ENCODE measurements at regions not wholly inside any gene's neighbourhood (a gene's known extent, or its start where the extent isn't known, plus 50 kb on each side); places are given as distances from the start of the nearest gene placed in this dataset.

DNA sequence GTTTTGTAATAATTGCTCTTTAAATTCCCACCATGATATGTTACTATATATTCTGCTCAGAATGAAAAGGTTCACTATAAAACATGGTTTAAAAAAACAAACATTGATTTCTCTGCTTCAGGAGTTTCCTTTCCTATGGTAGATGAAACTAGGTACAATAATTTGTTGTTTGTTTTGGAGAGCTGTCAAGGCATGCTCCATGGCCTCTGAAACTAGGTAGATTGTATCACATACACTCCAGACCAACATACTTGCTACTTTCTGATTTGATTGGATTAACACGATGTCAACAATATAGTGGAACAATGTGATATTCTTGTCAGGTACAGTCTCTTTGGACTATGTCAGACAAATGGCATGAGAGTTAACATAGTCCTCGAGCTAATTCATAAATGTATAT, 452.7 kb upstream of the CDH9 start:
- Histone ChIP-seq H3K4me3 (no peak overlapping the region), H3K4me1 (replicated peaks in 1 of 2) (no peaks in the 10 kb centered on the region), H3K27ac (no peak overlapping the region)
- 0 to 100% (median 78%) methylated on average over 1 to 2 of the region's 2 CpGs; no CpG with 5 or more reads in 1 of the 10 experiments for WGBS, 10 experiments
- ATAC-seq (replicated peaks in 6 of 8), result peak in 2 of 8 experiments; percentile 9 to 38
- in situ Hi-C loops (cut with MboI; ENCODE audit: low pct_unique_long_range_greater_than_20kb in 2 of 9, low sequenced_read_pairs in 9 of 9, unreplicated experiment in 9 of 9), result no loop called here

DNA sequence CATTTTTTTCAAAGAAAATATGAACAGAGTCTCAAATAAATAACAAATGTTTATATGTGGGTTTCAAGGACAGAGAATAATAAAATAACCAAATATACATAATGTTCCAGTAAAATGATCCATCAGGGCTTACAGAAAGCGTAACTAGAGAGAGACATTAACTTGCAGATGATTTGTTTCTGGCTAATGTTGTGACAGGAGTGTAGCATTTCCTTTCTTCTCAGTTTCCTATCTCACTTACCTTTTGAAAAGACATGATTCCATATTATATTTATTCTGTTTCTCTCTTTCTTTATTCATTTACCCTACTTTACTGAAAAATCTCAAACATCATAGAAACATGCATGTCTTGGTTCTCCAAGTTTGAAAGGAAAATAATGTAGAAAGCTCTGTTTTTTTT, 451.3 kb upstream of the CDH9 start:
- WGBS, 10 experiments, result 42 to 100% (median 95%) methylated on average over 1 of the region's 1 CpG; no CpG with 5 or more reads in 2 of the 10 experiments
- in situ Hi-C loops (cut with MboI; ENCODE audit: low pct_unique_long_range_greater_than_20kb in 2 of 9, low sequenced_read_pairs in 9 of 9, unreplicated experiment in 9 of 9), result no loop called here
- ATAC-seq (replicated peaks in 6 of 8), result no peak
- no peak overlapping the region for H3K27ac ChIP-seq
- no peaks in the 10 kb centered on the region for H3K4me1 ChIP-seq (replicated peaks in 1 of 2)
- H3K4me3 ChIP-seq, result no peak overlapping the region

DNA sequence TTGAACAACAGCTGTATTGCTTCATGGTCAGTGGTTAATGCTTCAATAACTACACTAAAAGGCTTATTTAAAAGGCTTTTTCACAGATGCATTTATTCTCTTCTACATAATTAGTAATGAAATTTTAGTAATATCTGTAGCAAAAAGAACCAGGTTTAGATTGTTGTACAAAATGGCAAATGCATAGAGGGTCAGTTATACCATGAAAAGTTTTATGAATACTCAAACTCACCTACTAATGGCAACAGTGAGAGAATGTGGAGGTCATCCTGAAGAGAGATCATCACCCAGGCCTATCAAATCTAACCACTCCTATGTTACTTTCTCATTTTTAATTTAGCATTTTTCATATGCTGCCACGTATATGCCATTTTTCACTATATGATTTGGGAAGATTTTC, 444.3 kb upstream of the CDH9 start:
- Histone ChIP-seq H3K27ac (no peak overlapping the region), H3K4me1 (replicated peaks in 1 of 2) (no peaks in the 10 kb centered on the region), H3K4me3 (no peak overlapping the region)
- no peak for ATAC-seq (replicated peaks in 6 of 8)
- in situ Hi-C loops (cut with MboI; ENCODE audit: low pct_unique_long_range_greater_than_20kb in 2 of 9, low sequenced_read_pairs in 9 of 9, unreplicated experiment in 9 of 9), result no loop called here
- 0 to 67% (median 50%) methylated on average over 1 of the region's 1 CpG; no CpG with 5 or more reads in 1 of the 10 experiments for WGBS, 10 experiments

DNA sequence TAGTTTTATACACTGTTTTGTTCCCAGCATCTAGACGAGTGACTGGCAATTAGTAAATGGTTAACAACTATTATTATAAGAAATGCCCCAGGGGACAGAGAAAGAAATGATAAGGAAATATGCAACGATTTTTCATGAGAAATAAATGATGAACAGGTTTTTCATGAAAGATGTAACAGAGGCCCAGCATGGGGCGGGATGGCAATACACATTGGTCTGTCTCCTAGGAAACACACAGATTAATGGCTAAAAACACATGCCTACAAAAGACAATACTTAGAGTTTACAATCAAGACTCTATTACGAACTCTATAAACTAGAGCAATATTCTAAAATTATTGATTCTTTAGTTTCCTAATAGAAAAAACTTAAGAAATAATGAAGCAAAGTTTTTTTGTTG, 441.5 kb upstream of the CDH9 start:
- whole genome bisulfite sequencing, 10 experiments, result 7 to 89% (median 62%) methylated on average over 1 to 4 of the region's 4 CpGs
- ATAC-seq (replicated peaks in 6 of 8), result peak in 3 of 8 experiments; percentile 6 to 32 (median 25)
- in situ Hi-C loops (cut with MboI; ENCODE audit: low pct_unique_long_range_greater_than_20kb in 2 of 9, low sequenced_read_pairs in 9 of 9, unreplicated experiment in 9 of 9), result no loop called here
- Histone ChIP-seq H3K4me3 (no peak overlapping the region), H3K4me1 (replicated peaks in 1 of 2) (no peaks in the 10 kb centered on the region), H3K27ac (no peak overlapping the region)

DNA sequence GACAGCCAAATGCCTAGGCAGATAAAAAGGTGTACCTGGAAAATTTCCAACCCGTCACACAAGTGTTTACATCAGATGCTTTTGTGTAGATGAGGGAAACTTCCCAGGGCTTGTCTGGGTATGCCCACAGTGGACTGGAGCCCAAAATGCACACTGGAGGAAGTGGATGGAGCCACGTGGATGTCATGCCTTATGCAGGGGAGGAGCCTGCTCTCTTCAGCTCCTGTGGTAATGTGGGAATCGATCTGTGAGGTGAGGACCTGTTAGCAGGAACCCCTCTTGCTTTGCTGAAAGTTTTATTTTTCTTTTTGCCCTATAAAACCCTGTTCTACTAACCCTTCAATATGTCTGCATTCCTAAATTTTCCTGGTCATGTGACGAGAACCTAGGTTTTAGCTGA, 439.2 kb upstream of the CDH9 start:
- 0 to 100% (median 83%) methylated on average over 1 to 4 of the region's 4 CpGs for WGBS, 10 experiments
- no peaks in the 10 kb centered on the region for H3K4me1 ChIP-seq (replicated peaks in 1 of 2)
- no peak overlapping the region for H3K4me3 ChIP-seq
- no peak for ATAC-seq (replicated peaks in 6 of 8)
- in situ Hi-C loops (cut with MboI; ENCODE audit: low pct_unique_long_range_greater_than_20kb in 2 of 9, low sequenced_read_pairs in 9 of 9, unreplicated experiment in 9 of 9), result no loop called here
- H3K27ac ChIP-seq, result no peak overlapping the region

DNA sequence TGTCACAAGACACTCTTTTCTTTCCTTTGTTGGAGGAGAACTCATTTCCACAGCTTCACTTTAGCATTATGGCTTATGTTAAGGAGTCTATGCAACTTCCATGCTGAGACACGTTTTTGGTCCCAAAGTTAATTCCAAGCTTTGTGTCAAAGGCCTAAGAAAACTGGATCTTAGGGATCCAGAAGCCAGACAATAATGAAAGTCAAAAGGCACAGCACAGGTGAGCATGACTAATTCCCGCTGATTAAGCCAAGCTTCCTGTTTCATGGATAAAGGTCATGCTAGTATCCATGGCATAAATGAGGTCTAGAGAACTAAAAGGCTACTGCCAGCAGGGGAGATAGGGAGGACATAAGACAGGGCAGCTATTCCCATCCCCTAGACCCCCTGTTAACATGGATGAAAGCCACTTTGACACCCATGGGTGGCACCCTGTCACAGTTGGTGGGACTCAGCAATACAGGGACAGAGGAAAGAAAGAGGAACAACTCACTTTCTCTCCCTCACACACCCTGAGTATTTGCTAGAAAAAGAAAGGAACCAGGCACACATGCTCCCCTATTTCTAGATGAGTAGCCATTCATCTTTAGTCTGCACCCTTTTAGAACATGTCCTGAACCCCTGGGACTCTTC, 438.1 kb upstream of the CDH9 start:
- ATAC-seq (replicated peaks in 6 of 8), result no peak
- H3K4me3 ChIP-seq, result no peak overlapping the region
- 0 to 100% (median 91%) methylated on average over 1 to 2 of the region's 2 CpGs; no CpG with 5 or more reads in 4 of the 10 experiments for WGBS, 10 experiments
- no peak overlapping the region for H3K27ac ChIP-seq
- no peaks in the 10 kb centered on the region for H3K4me1 ChIP-seq (replicated peaks in 1 of 2)
- in situ Hi-C loops (cut with MboI; ENCODE audit: low pct_unique_long_range_greater_than_20kb in 2 of 9, low sequenced_read_pairs in 9 of 9, unreplicated experiment in 9 of 9), result no loop called here

DNA sequence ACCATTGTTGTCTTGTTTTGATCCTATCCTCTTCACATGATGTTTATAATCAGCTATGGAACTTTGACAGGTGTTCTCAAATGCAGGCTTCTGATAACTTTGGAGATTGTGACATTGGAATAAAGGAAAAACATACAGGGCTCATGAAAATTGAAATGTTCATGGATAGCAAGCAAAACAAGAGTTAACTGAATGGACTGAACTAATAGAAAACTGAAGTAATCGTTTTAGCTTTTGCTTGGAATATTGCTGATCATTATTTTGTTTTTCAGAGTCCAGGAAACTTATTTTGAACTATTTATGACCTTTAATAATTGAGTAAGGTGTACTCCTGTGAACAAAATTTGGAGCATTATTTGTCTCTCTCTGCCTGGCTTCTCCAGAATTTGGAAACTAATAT, 436.7 kb upstream of the CDH9 start:
- Histone ChIP-seq H3K4me3 (no peak overlapping the region), H3K27ac (no peak overlapping the region), H3K4me1 (replicated peaks in 1 of 2) (no peaks in the 10 kb centered on the region)
- ATAC-seq (replicated peaks in 6 of 8), result no peak
- 0 to 100% (median 36%) methylated on average over 1 of the region's 1 CpG; no CpG with 5 or more reads in 2 of the 10 experiments for WGBS, 10 experiments
- in situ Hi-C loops (cut with MboI; ENCODE audit: low pct_unique_long_range_greater_than_20kb in 2 of 9, low sequenced_read_pairs in 9 of 9, unreplicated experiment in 9 of 9), result no loop called here

DNA sequence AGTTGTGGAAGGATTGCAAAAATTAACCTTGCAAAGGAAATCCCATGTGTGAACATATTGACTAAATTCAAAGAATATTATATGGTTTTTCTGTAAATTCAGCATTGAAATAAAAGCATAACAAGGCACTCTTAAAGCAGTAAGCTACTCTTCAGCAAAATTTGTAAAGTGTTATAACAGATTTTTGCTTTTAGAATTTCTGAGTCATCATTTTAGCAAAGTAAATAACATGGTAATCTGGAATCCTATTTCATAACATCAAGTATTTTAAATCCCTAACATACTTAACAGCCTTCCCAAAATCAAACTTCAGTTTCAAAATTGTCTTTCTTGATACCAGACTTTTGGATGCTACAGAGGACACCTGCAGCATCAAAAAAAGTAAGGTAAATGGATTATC, 436.0 kb upstream of the CDH9 start:
- Histone ChIP-seq H3K4me3 (peak overlapping the region in 2 of 5 donors; percentile 37 to 39), H3K4me1 (replicated peaks in 1 of 2) (no peaks in the 10 kb centered on the region), H3K27ac (no peak overlapping the region)
- ATAC-seq (replicated peaks in 6 of 8), result no peak
- in situ Hi-C loops (cut with MboI; ENCODE audit: low pct_unique_long_range_greater_than_20kb in 2 of 9, low sequenced_read_pairs in 9 of 9, unreplicated experiment in 9 of 9), result no loop called here

DNA sequence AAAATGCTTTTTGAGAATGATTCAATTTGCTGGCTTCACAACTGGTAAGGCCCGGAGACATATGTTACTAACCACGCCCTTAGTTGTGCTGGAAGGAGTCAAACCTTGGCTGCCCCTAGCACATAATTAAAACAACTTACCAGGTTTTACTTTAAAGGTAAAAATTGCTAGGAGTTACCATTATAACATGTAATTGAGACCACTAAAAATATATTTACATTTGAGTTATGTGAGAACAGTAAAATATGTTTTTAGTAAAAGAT, 435.6 kb upstream of the CDH9 start:
- peak in 3 of 8 experiments; percentile 8 to 40 (median 13) for ATAC-seq (replicated peaks in 6 of 8)
- in situ Hi-C loops (cut with MboI; ENCODE audit: low pct_unique_long_range_greater_than_20kb in 2 of 9, low sequenced_read_pairs in 9 of 9, unreplicated experiment in 9 of 9), result no loop called here

DNA sequence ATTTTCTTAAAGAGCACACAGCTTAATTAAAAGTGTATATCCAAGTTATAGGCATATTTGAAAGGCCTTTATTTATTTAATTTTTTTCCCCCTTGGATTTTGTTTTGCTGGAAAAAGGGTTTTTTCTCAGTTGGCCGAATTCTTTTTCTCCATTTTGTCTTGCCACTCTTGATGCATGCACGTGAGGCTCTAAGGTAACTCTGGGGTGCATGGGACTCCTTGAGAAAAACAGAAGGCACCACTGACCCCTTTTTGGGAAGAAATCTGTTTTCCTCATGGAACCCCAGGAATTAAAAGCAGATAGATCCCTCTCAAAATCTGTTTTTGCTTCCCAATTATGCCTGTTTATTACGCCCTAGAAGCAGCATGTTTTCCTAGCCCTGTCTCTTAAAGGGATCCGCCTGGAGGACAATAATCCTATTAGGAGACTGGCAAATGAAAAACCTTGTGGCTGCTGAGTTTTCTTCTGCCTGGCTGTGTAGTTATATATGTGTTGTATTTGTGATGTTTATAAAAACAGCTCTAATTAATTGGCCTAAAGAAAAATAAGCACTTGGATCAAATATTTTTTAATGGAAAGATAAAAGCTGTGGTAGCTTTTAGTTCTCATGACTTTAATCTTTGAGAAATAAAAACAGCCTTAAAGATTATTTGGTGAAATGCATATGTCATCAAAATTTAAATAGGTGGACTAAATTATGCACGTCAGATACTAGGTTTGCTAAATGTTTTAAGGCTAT, 435.1 kb upstream of the CDH9 start:
- H3K4me3 ChIP-seq, result peak overlapping the region; percentile 19 to 39 (median 37)
- no peaks in the 10 kb centered on the region for H3K4me1 ChIP-seq (replicated peaks in 1 of 2)
- ATAC-seq (replicated peaks in 6 of 8), result peak in 6 of 8 experiments; percentile 2 to 53 (median 38)
- in situ Hi-C loops (cut with MboI; ENCODE audit: low pct_unique_long_range_greater_than_20kb in 2 of 9, low sequenced_read_pairs in 9 of 9, unreplicated experiment in 9 of 9), result no loop called here
- 0 to 75% (median 11%) methylated on average over 2 to 5 of the region's 5 CpGs for WGBS, 10 experiments
- H3K27ac ChIP-seq, result peak overlapping the region; percentile 78 to 79

More for the DNA sequence above, 435.6 kb upstream of the CDH9 start:
- Histone ChIP-seq H3K4me3 (peak overlapping the region; percentile 19 to 39 (median 37)), H3K4me1 (replicated peaks in 1 of 2) (no peaks in the 10 kb centered on the region), H3K27ac (no peak overlapping the region)
- WGBS, 10 experiments, result 0 to 80% (median 11%) methylated on average over 1 to 2 of the region's 2 CpGs; no CpG with 5 or more reads in 1 of the 10 experiments

DNA sequence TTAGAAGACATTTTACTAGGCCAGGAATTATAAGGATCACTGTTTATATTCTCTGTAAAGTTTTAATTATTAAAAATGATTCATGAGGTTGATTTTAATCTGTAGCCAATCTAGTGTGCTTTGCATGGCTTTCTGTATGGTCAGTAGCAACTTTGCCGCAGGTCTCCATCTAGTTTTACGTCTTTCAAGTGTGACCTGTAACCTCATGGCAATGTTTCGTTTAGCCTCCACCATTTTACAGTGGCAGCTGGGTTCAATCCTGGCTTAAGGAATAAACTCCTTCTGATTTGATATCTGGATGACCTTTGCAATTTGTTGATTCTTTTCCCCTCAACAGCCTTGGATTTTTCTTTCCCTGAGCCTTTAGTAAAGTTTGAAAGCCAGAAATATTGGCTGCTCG, 434.5 kb upstream of the CDH9 start:
- Histone ChIP-seq H3K4me3 (peak overlapping the region; percentile 19 to 39 (median 37)), H3K27ac (peak overlapping the region; percentile 78 to 79), H3K4me1 (replicated peaks in 1 of 2) (peaks cover 0 to 5% of the 10 kb centered on the region in 2 donors)
- no peak for ATAC-seq (replicated peaks in 6 of 8)
- in situ Hi-C loops (cut with MboI; ENCODE audit: low pct_unique_long_range_greater_than_20kb in 2 of 9, low sequenced_read_pairs in 9 of 9, unreplicated experiment in 9 of 9), result no loop called here
- WGBS, 10 experiments, result 0 to 63% (median 25%) methylated on average over 1 to 4 of the region's 4 CpGs

DNA sequence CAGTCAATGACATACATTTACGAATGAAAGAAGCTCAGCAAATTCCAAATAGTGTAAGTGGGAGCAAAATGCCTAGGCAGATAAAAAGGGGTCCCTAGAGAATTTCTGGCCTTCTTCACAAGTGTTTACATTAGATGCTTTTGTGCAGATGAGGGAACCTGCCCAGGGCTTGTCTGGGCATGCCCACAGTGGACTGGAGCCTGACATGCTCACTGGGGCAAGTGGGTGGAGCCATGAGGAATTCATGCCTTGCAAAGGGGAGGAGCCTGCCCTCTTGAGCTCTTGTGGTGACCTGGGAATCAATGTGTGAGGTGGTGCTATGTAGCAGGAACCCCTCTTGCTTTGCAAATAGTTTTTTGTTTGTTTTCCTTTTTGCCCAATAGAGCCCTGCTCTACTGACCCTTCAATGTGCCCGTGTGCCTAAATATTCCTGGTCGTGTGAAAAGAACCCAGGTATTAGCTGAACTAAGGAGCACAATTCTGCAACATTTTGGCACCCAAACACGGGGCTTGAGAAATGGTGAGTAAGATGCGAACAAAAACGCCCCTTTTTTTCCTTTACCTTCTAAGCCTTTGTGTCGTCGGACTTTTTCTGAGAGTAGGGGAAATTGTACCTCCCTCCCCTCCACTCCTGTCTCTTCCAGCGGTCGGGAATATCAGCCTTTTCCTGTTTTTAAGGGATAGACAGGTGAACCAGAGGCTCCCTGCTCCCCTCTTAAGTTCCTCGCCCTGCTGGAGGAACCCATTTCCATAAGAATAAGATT, 433.8 kb upstream of the CDH9 start:
- Histone ChIP-seq H3K27ac (peak overlapping the region; percentile 78 to 79), H3K4me3 (peak overlapping the region; percentile 19 to 39 (median 37)), H3K4me1 (replicated peaks in 1 of 2) (peaks cover 0 to 9% of the 10 kb centered on the region in 2 donors)
- WGBS, 10 experiments, result 0 to 67% (median 42%) methylated on average over 3 to 11 of the region's 11 CpGs; no CpG with 5 or more reads in 2 of the 10 experiments
- peak; percentile 90 to 99 (median 97) for ATAC-seq (replicated peaks in 6 of 8)
- in situ Hi-C loops (cut with MboI; ENCODE audit: low pct_unique_long_range_greater_than_20kb in 2 of 9, low sequenced_read_pairs in 9 of 9, unreplicated experiment in 9 of 9), result no loop called here

DNA sequence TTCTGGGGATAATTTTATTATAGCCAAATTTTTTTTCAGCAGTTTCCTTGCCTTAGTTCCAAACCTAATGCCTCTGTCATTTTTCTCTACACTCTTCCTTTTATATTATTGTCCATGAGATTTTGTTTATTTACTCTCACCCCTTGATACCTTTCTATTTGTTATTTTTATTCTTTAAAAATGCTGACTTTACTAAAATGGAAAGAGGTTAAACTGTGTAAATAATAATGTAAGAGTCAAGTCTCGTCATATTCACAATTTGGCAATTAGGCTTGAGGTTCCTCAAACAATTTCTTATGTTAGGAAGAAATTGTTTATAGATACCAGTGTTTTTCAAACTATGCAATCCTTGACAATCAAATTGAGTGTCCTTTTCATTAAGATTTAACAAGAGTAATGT, 428.6 kb upstream of the CDH9 start:
- Histone ChIP-seq H3K4me3 (no peak overlapping the region), H3K4me1 (replicated peaks in 1 of 2) (peaks cover 0 to 9% of the 10 kb centered on the region in 2 donors)
- in situ Hi-C loops (cut with MboI; ENCODE audit: low pct_unique_long_range_greater_than_20kb in 2 of 9, low sequenced_read_pairs in 9 of 9, unreplicated experiment in 9 of 9), result no loop called here

More for the DNA sequence above, 428.6 kb upstream of the CDH9 start:
- no peak overlapping the region for H3K27ac ChIP-seq
- ATAC-seq (replicated peaks in 6 of 8), result no peak
- WGBS, 10 experiments, result 25 to 100% (median 91%) methylated on average over 1 of the region's 1 CpG; no CpG with 5 or more reads in 1 of the 10 experiments
